Hematopoietic multipotent progenitor cell treated with erythropoietin and hydrocortisone succinate and interleukin-3 and kit ligand, for 6 days (in vitro differentiated cells): ENCODE measurements at regions not wholly inside any gene's neighbourhood (a gene's known extent, or its start where the extent isn't known, plus 50 kb on each side); places are given as distances from the start of the nearest gene placed in this dataset.

Experiments used
- DNase-seq: peaks from one replicate; pipeline ENCODE4 v3.0.0-alpha.2; 2015

DNA sequence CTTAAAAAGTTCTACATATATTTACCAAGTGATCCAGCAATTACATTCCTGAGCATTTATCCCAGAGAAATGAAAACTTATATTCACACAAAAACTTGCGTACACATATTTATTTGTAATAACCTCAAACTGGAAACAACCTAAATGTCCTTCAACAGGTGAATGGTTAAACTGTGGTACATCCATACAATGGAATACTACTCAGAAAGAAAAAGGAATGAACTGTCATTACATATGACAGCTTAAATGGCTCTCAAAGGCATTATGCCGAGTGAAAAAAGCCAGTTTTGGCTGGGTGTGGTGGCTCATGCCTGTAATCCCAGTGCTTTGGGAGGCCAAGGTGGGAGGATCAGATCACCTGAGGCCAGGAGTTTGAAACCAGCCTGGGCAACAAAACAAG, 79.1 kb upstream of the DYNC1I2 start:
- DNase-seq: no peak

DNA sequence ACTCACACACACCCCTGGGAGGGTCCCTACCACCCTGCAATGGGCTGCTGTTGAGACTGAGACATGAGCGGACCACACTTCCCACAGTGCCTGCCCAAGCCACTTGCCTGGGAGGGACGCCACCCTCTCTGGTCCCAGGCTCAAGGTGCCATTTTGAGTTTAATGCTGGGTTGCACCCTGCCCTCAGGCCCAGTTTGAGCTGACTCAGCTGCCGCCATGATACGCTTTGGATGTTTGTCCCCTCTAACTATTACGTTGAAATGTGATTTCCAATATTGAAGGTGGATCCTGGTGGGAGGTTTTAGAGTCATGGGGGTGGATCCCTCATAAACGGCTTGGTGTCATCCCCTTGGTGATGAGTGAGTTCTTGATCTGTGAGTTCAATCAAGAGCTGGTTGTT, 76.4 kb upstream of the DYNC1I2 start:
- DNase-seq: no peak

- DNase-seq: no peak
These were observed 72.2 kb upstream of the DYNC1I2 start for GRCh38 chr2:171615069-171615468.

- DNase-seq: no peak
These were observed 69.3 kb upstream of the DYNC1I2 start for GRCh38 chr2:171617981-171618380.

DNA sequence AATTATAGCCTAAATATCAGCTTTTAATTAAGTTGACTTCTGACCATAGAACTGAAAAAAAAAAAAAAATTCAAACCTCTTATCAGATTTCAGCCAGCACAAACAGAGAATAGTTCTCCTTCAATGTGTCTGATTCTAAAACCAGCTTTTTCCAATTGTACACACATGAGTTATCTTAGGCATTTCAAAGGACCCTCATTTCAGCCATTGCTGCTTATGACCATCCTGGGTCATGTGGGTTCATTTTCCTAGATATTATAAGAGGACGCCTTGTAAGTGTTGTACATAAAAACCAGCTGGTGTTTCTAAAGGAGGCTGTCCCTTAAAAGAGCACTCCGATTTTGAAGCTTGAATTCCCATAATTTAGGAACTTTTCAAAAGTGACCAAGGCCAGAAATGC, 62.3 kb upstream of the DYNC1I2 start:
- DNase-seq: no peak

DNA sequence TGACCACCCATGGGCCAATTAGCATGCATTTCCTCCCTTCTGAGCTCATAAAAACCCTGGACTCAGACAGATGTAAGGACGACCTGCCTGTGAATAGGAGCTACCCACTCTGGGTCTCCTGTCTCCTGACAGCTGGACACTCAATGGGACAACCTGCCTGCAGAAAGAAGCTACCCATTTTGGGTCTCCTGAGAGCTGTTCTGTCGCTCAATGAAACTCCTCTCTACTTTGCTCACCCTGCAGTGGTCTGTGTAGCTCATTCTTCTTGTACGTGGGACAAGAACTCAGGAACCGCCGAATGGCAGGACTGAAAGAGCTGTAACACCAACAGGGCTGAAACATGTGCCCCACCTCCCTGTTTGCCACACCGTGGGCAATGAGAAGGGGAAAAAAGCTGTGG, 60.3 kb upstream of the DYNC1I2 start:
- DNase-seq: no peak

GRCh38 chr2:171627412-171627811, 59.9 kb upstream of the DYNC1I2 start:
- DNase-seq: no peak

- DNase-seq: no peak
These were observed 58.2 kb upstream of the DYNC1I2 start for GRCh38 chr2:171629113-171629512.

GRCh38 chr2:171630089-171630770, 57.0 kb upstream of the DYNC1I2 start:
- DNase-seq: no peak

GRCh38 chr2:171630812-171631626, 56.2 kb upstream of the DYNC1I2 start:
- peak; percentile 64 for DNase-seq
